Hematopoietic multipotent progenitor cell treated with erythropoietin and hydrocortisone succinate and interleukin-3 and kit ligand, for 17 days (in vitro differentiated cells): ENCODE measurements at regions not wholly inside any gene's neighbourhood (a gene's known extent, or its start where the extent isn't known, plus 50 kb on each side); places are given as distances from the start of the nearest gene placed in this dataset.
"Not testable (repeated sequence)": the region's sequence is repeated elsewhere in the genome, so short reads cannot be mapped to it uniquely, and the experiment has no call there.

Source experiments
- DNase-seq: peaks from one replicate; pipeline ENCODE4 v3.0.0-alpha.2; 2015; ENCODE audit warnings: low spot score

GRCh38 chr3:170651260-170651845 lies 65.5 kb upstream of the SLC7A14 start:
- no peak for DNase-seq

- not testable (repeated sequence) for DNase-seq
These were observed 64.7 kb upstream of the SLC7A14 start for GRCh38 chr3:170650557-170650956.

- DNase-seq: no peak
These were observed 58.8 kb upstream of the SLC7A14 start for GRCh38 chr3:170644711-170645110.

GRCh38 chr3:170643831-170644230 lies 58.0 kb upstream of the SLC7A14 start:
- no peak for DNase-seq

GRCh38 chr3:170642882-170643601 lies 57.2 kb upstream of the SLC7A14 start:
- no peak for DNase-seq

- no peak for DNase-seq
These were observed 55.8 kb upstream of the SLC7A14 start for GRCh38 chr3:170641510-170642236.

GRCh38 chr3:170640737-170641171 lies 54.9 kb upstream of the SLC7A14 start:
- no peak for DNase-seq

- no peak for DNase-seq
These were observed 53.1 kb upstream of the SLC7A14 start for GRCh38 chr3:170638988-170639387.

GRCh38 chr3:170637306-170637705 lies 51.4 kb upstream of the SLC7A14 start:
- no peak for DNase-seq

- no peak for DNase-seq
These were observed 50.6 kb upstream of the SLC7A14 start for GRCh38 chr3:170636400-170636973.
